GM19025 (cell line): ENCODE measurements at regions not wholly inside any gene's neighbourhood (a gene's known extent, or its start where the extent isn't known, plus 50 kb on each side); places are given as distances from the start of the nearest gene placed in this dataset.

Experiments used
- ATAC-seq: cut with Tn5 transposase; IDR thresholded peaks from one replicate; pipeline ENCODE4 v1.9.1; 2021; ENCODE audit warnings: mild to moderate bottlenecking, low read depth, moderate library complexity; ENCODE audit not compliant: unreplicated experiment

DNA sequence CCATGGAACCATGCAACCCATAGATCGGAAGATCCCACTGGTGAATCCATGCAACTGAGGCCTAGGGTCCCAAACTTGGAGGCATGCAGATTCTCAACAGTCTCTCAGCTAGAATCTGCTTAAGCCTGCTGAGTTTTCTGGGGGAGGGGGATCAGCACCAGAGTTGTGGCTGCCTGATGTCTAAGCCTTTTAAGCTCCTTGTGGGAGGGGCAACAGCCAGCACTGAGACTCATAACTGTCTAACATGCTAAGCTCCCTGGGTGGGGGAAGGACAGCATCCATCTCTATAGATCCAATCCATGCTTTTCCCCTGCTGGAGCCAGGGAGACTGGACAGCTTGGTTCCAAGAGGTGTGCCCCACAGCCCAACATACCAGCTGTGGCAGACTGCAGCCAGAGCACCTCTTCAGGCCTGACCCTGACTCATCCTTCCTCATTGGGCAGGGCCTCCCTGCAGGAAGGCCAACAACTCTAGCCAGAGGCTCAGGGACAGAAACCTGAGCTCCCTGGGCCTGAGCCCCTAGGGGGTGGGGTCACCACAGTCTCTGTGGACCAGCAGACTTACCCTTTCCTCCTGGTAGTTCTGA, 300.1 kb upstream of the SLC7A11 start:
- ATAC-seq = no peak

DNA sequence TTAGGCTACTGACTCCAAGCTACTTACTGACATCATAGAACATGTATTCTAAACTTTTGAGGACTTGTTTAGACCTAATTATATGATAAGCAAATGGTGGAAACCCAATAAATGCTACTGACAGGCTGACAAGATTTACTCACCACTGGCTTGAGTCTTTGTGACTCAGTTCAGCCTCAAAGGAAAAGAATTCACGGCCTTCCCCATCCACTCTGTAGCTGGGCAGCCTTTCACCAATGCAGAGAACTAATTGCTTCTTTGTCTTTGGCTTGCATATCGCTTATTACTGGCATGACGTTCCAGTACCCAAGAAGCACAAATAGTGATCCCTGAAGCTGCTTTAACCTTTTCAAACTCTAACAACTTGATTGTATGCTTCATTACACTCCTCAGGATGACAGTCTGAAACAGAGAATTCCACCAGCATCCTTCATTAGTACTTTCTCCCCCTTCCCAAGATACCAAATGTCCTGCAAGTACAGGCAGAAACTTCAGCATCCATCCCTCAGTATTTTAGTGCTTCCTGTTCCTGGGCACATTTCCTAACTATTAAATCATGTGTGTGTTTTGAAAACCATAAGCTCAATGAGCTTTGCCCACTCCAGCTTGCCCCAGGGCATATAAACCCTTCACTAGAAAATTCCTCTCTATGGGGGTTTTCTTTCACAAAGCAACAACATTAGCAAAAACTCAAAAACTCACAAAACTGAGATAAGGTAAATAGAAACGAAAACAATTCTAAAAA, 298.1 kb upstream of the SLC7A11 start:
- no peak for ATAC-seq

DNA sequence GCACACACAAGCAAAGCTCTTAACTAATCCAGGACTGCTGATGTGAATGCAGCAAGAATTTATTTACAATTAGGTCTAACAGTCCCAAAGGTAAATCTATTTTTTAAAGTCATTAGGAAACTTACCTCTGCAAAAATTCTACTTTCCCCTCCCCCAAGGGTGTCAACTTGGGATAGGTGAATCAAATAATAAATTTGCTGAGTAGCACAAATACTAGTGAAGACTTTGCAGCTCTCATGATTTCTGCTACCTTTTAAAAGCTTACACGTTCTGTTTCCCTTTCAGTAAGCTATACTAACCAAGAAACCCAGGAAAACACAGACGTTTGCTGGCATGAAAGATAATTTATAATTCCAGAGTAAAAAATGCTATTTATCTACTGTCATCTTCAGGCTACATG, 296.6 kb upstream of the SLC7A11 start:
- no peak for ATAC-seq

DNA sequence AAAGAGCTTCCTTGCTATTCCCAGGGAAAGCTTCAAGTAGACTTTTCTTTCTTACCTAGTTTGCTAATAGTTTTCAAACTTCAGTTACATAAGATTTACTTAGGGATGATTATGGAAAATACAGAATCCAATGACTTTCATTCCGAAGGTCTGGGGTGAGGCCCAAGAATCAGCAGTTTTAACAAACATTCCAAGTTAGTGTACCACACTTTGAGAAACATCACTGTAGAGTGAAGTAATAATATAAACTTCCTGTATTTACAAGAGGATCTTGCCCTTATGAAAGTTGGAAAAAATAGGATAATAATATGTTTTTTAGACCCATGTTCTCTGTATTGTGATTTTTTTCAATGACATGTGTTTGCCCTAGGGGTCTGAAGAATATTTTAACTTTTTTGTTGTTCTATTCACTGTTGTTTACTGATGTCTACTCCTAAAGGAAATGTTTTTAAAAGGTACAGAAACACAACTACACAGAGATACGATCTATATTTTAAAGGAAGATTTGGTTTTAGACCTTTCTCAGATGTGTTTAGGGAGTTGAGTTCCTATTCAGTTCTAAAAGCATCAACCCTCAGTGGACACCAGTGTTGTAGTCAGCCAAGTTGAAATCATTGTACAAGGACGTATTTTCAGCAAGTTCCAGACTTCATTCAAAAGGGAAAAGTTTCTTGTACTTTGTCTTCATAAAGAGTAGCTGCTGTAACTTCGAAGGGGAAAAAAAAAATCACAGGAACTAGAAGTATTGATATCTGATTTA, 295.8 kb upstream of the SLC7A11 start:
- ATAC-seq = no peak

DNA sequence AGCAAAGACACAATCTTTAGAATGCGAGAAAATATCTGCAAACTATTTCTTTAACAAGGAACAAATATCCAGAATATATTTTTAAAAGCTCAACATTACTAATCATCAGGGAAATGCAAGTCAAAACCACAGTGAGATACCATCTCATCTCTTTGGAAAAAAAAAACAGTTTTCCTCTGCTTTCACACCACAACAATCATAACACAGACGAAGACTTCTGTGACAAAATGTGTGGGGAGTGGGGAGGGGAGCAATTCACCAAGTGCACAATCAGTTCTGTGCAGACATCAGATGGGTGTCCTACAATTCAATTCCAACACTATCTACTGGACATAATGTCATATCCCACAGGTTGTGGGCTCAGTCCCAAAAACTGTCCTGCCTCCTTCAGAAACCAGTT, 293.2 kb upstream of the SLC7A11 start:
- no peak for ATAC-seq

DNA sequence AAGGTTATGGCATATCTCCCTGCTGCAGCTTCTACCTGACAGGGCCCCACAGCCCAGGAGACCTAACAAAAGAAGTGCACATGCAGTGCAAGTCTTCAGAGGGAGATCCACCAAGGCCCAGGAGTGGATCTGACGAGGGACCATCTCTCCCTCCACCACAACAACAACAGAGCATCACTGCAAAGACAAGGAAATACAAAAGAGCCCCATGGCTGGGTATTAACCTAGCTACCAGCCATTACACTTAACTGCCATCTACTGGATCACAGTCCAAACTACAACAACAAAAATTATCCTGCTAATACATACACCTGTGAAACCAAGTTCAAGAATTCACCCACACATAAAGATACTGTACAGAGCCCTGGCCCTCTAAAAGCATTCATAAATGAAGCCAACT, 280.2 kb upstream of the SLC7A11 start:
- ATAC-seq = no peak

DNA sequence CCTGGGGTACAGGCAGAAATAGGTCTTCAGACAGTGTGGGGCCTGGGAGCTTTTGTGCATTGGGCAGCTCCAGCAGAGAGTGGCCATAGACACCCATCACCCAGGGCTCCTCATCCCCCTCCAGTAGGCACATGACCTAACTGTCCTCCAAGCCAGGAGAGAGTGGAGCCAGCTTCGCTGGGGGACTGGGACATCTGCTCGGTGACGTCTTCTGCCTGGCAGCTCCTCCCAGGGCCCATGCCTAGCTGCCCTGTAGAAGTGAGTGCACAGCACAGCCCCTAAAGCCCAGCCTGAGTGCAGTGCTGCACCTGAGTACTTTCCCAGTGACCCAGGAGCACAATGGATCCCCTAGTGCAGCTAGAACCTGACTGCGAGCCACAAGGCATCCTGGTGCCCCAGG, 279.7 kb upstream of the SLC7A11 start:
- ATAC-seq = no peak

DNA sequence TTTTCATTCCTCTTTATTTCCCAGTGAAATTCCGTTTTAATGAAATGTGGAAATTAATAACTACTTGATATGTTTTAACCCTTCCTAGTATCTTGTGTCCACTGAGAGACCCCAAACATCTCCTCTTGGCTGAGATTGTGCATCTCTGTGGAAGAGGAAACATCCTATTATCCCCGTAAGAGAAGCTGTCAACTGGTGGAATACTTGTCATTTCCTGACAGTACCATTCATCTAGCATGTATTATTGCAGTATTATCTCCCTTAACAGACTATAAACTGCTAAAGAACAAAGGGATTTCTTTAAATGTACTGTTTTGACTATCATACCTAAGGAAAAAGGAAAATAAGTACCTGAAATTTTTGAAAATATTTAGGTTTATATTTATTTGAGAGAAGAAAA, 277.3 kb upstream of the SLC7A11 start:
- ATAC-seq = no peak

DNA sequence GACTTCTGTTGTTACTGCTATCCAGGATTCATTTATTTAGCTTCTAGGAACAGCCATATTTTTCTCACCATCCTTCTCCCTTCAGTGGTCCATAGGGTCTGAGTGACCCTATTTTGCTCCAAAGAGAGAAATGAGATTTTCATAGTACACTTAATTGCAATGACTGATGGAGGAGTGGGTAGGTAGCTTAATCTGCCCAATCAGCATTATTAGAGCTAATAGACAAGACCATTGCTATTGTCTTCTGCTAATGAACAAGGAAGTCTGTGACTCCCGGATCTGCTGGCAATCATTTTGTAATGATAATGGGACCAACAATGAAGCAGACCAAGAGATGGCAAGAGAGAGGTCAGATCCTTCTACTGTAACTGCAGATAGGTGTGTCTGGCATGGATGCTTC, 271.4 kb upstream of the SLC7A11 start:
- ATAC-seq = no peak

DNA sequence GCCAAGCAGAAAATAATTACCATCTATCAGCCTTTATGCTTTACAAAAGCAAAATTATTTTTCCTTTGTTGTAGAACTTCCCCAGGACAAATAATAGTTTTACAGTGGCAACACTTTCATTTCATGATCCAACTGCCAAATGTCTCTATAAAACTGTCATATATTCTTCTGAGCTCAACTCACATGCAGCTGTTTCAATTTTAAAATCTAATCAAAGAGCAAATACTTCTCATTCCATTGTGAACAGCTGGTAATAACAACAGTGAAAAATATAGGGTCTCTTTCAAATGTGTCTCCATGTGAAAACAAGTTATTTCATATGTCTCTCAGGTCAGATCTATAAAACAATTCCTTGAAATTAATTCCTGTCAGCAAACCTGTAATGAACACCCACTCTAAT, 270.6 kb upstream of the SLC7A11 start:
- ATAC-seq = no peak

DNA sequence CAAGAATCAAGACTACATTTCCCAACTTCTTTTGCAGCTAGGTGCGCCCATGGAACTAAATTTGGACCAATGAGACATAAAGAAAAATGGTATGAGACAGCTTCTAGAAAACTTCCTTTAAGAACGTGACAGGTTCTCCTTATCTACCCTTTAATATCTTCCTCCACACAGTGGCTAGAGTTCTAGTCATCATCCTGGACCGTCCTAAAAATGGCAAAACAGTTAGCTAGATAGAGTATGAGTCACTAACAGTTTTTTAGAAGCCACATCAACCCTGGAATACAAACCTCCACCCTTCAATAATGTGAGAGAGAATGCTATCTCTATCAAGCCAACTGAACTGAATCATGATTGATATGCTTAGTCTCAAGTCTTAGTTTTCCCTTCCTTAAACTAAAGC, 267.9 kb upstream of the SLC7A11 start:
- no peak for ATAC-seq

DNA sequence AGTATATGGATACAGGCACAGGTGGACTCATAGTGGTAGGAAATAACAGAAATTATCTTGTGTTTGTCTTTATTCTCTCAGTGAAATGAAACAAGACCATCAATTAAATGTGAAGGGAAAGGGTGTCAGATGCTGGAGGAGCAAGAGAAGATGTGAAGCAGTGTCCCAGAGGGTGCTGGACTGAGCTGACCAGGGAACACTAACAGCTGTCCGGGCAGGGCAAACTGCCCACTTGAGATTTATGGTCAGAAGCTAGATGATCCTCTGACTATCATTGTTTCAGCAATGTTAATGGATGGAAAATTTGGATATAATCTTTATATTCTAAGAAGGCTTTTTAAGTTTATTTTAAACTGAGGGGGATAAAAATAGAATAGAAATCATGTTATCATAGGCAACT, 267.2 kb upstream of the SLC7A11 start:
- no peak for ATAC-seq

DNA sequence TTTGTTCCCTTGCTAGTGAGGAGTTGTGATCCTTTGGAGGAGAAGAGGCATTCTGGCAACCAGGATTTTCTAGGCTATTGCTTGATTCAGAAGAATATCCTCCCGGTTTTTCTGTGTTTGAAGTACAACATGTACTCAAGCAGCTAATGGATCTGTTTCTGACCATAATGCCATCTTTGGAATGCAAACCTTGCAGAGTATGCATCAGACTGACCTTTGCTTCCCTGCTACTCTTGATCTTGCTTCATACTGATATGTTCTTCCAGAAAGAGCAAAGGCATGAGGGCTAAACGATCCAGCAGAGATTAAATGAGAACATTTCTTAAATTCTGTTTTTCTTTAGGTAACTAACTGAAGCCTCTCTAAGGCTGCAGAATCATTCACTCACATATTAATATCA, 265.4 kb upstream of the SLC7A11 start:
- ATAC-seq = no peak

DNA sequence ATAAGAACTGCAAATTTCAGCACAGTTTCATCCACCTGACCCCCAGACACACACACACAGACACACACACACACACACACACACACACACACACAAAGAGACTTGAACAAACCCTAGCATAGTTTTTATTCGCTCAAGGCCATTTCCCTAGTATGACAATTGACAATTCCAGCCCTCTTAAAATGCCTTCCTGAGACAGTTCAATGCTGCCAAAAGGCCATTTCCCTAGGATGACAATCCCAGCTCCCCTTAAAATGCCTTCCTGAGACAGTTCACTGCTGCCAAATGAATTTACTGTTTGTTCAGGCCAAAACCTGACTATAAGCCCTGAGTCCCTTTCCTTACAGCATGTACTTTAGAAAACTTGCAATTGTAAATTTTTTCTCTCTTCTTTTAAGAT, 259.5 kb upstream of the SLC7A11 start:
- ATAC-seq = no peak

DNA sequence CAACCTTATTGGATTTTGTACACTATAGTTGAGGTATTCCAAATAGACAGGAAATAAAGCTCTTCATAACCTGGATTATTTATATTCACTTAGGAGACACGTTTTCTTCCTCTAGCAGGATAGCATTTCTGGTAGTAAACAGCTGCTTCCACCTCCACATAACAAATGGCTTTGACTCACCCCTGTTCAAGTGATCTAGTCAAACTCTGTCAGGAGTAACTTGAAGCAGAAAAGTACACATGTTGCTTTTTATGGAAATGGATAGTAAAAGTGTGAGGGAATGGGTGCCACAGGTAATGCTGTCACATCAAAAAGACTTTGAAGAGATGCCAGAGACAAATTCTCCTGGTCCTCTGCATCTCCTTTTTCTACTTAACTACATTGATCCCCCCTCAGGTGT, 258.7 kb upstream of the SLC7A11 start:
- ATAC-seq = no peak

DNA sequence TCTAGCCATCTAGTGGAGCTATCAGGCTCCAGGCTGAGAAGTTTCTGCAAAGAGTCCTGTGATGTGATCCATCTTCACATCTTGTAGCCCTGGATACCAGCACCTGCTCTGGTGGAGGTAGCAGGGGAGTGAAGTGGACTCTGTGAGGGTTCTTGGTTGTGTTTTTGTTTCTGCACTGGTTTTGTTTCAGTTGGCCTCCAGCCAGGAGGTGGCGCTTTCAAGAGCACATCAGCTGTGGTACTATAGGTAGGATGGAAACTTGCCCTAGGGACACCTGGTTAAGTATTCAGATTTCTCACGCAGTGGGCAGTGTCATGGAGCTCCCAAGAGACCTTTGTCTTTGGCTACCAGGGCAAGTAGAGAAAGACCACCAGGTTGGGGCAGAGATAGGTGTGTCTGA, 257.5 kb upstream of the SLC7A11 start:
- ATAC-seq = no peak

DNA sequence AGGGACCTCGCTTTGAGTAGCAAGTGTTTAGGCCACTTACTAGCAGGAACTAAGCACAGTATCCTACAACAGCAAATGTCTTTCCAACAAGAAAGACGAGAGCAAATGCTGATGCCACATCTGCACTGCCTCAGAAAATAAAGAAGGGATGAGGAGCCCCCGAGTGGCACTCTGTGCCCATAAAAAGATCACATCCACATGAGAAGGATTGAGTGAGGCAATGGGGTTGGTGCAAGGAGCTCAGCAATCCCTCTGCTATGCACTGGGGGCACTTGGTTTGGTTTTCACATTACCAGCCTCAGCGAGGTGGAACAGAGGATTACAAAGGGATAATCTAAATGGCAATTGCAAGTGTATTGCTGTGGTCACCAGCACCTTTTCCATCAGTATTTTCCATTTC, 252.8 kb upstream of the SLC7A11 start:
- no peak for ATAC-seq

DNA sequence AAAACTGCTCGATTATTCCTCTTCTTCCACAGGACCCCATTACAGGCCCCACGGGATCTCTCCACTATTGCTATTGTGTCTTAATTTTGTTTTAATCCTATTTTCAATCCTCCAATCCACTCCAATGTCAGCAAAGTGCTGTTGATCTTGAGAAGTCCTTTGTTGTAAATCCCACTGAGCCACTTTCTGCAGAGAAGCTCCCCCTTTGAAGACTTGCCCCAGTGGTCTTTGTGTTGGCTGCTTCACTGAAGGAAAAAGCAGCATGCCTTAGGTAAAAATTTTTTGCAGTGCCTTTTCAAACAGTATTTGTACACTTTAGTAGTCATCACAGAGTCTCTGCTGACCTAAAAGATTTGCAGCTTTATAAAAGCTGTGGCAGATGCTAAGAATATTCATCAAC, 252.0 kb upstream of the SLC7A11 start:
- ATAC-seq = no peak

DNA sequence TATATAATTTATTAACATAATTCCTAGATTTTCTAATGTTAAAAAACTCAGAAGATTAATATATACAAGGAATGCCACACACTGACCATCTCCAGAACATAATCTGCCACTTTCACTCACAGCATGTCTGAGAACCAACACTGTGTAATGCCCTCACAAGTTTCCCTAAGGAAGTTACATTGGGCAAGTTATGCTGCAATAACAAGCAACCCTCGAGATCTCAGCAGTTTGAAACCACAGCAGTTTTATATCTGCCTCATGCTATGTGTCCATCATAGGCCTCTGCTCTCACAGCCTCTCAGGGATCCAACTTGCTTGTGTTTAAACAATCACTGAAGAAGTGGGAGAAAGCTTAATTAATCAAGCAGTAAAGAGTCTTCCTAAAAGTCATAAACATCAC, 250.0 kb upstream of the SLC7A11 start:
- ATAC-seq = no peak

DNA sequence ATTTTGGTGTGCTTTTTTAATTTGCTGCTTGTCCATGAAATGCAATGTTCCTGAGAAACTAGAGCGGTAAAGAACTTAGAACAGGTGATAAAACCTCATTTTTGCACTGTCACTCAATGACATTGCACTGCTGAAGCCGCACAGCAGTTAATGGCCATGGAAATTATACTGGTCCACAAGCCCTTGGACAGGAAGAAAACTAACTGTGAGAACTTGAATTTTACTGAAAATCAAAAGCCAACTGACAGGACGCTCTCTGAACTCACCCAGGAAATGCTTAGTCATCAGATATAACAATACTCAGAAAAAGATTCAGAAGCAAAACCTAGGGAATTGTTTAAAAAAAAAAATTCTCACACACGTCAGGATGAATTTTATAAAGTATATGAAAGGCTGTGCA, 246.4 kb upstream of the SLC7A11 start:
- no peak for ATAC-seq

DNA sequence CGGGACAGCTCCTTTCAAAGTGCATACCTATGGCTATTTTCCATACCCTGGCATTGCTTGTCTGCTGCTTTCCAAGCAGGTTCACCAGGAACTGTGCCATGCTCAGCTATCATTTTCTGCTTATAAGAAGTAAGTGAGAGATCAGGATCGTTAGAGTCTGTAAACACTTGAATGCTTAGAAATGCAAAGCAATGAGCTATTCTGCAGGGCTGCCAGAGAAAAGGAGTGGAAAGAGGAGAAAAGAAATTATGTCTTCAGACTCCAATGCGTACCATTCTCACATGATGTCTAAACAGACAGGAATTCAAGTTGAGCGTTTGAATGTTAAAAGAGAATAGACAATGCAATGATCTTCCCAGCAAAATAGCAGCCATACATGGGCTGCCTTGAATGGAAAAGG, 245.5 kb upstream of the SLC7A11 start:
- ATAC-seq = no peak

DNA sequence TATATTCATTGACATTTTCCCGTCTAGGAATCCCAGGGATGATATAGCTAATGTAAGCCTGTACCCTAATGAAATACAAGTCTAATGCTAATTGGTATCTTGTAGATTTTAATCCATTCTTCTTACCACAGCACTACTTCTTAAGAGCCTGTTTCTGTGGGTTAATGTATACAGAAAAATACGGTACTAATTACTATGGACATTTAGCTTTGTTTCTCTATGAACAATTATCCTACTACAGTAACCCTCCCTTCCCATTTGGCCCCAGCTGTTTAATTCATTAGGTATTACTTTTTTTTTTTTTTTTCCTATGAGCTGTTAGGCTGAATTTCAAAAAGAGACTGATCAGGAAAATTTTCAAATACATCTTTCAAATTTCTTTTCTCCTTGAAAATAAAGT, 245.1 kb upstream of the SLC7A11 start:
- ATAC-seq = no peak
